Epithelial cell of esophagus (primary cell): ENCODE measurements at regions not wholly inside any gene's neighbourhood (a gene's known extent, or its start where the extent isn't known, plus 50 kb on each side); places are given as distances from the start of the nearest gene placed in this dataset.

Experiments used
- DNase-seq: peaks from one replicate; pipeline ENCODE4 v3.0.0; 2010; ENCODE audit warnings: low read depth
- H3K4me3 ChIP-seq: 2 replicates; pipeline ENCODE4 v1.5.1; 2011; ENCODE audit warnings: mild to moderate bottlenecking, low read length, control low read depth
- TF ChIP-seq, protein P1 (sequence below): IDR thresholded peaks from 2 replicates; pipeline ENCODE4 v1.5.1; 2011; ENCODE audit warnings: low read depth, mild to moderate bottlenecking, low read length, control low read depth, inconsistent platforms; ENCODE audit not compliant: insufficient read depth; ENCODE audit errors: missing control alignments

DNA sequence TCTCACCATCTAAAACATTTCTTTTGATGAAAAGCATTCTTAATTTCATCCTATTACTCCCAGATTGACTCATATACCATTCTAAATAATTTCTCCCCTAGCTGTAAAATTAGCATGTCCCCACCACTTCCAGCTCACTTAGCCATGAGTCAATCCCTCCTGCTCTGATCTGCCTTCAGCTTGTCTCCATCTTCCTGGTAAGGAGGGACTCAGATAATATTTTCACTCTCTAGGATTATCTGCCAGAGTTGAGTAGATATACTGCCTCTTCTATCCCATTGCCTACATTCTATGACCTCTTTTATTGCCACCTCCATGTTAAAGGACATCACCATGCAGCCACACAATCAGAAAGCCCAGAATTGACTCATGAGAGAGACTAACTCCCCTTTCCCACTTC, 348.8 kb upstream of the POU3F2 start:
- DNase-seq, result no peak
- TF ChIP-seq, protein P1, sequence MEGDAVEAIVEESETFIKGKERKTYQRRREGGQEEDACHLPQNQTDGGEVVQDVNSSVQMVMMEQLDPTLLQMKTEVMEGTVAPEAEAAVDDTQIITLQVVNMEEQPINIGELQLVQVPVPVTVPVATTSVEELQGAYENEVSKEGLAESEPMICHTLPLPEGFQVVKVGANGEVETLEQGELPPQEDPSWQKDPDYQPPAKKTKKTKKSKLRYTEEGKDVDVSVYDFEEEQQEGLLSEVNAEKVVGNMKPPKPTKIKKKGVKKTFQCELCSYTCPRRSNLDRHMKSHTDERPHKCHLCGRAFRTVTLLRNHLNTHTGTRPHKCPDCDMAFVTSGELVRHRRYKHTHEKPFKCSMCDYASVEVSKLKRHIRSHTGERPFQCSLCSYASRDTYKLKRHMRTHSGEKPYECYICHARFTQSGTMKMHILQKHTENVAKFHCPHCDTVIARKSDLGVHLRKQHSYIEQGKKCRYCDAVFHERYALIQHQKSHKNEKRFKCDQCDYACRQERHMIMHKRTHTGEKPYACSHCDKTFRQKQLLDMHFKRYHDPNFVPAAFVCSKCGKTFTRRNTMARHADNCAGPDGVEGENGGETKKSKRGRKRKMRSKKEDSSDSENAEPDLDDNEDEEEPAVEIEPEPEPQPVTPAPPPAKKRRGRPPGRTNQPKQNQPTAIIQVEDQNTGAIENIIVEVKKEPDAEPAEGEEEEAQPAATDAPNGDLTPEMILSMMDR, result no peak
- no peak overlapping the region for H3K4me3 ChIP-seq

GRCh38 chr6:98486057-98486456, 348.3 kb upstream of the POU3F2 start:
- no peak overlapping the region for H3K4me3 ChIP-seq
- TF ChIP-seq, protein P1, result no peak
- no peak for DNase-seq

GRCh38 chr6:98487612-98488011, 346.8 kb upstream of the POU3F2 start:
- TF ChIP-seq, protein P1, result no peak
- no peak overlapping the region for H3K4me3 ChIP-seq
- no peak for DNase-seq

- no peak for DNase-seq
- TF ChIP-seq, protein P1, result no peak
Measured at GRCh38 chr6:98498144-98498775, 336.1 kb upstream of the POU3F2 start.

GRCh38 chr6:98498866-98499265, 335.5 kb upstream of the POU3F2 start:
- DNase-seq, result no peak
- TF ChIP-seq, protein P1, result no peak
- no peak overlapping the region for H3K4me3 ChIP-seq

More at GRCh38 chr6:98498144-98498775, 336.1 kb upstream of the POU3F2 start:
- no peak overlapping the region for H3K4me3 ChIP-seq

DNA sequence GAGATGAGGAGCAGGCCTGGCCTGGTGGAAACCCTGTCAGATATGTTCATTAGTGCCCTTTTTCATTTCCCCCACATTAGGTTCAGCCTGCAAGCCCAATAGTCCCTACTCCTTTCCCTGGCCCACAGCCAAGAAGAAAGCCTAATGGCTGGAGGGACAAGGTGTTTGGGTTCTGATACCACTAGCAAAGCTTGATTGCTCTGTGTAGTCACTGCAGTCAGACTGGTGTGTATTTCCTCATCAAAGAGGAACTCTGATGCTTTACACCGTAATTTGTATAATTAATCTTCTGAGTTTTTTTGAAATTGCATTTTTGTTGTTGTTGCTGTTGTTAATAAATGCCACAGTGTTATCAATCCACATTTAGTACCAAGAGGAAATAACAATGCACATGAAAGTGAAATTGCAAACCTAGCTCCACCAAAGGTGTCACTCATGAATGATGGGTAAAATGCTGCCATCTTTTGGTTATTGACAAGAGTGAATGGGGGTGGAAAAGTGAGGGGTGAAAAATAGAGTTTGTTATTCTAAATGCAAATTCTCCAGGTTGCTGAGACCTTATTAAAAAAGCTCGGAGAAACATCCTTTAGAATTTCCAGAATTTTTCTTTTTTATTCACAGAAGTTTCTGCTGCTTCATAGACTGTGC, 320.2 kb upstream of the POU3F2 start:
- no peak overlapping the region for H3K4me3 ChIP-seq
- TF ChIP-seq, protein P1, result no peak
- DNase-seq, result no peak

DNA sequence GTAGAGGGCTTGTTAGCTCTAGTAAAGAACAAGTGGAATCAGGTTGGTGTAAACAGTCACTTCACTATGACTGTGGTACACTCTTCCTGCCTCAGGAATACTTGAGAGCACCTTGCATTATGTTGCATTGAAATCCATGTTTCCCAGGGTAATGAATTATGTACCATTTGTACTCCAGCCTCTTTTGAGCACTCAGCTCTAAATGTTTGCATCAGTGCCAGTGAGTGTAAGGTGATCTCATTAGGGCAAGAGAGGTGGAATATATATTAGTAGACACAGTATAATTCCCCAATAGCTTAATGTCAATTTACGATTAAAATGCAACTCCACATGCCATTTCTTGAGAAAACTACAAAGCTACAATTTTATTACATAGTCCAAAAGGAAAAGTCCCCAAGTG, 319.6 kb upstream of the POU3F2 start:
- TF ChIP-seq, protein P1, result no peak
- no peak for DNase-seq
- H3K4me3 ChIP-seq, result no peak overlapping the region
